Adrenal gland (tissue), 9 donors: ENCODE measurements at regions not wholly inside any gene's neighbourhood (a gene's known extent, or its start where the extent isn't known, plus 50 kb on each side); places are given as distances from the start of the nearest gene placed in this dataset.

ENCODE experiments used
- DNase-seq, 7 donors: peaks; one replicate each; pipeline ENCODE4 v3.0.0-alpha.2; 2019 to 2020
- H3K27ac ChIP-seq, 5 donors: fragments of 200-600 bp; sonication (generic) in 4 of 5; 1 replicate in 3 of 5; 2 replicates in 2 of 5; pipeline versions ENCODE4 v1.5.1 to v1.8.0; 2016 to 2020; ENCODE audit warnings: mild to moderate bottlenecking in 1 of 5
- H3K27me3 ChIP-seq: fragments of 200-600 bp; 2 replicates; pipeline ENCODE4 v1.8.0; 2021
- H3K36me3 ChIP-seq, 2 donors: fragments of 200-600 bp; replicated peaks in 1 of 2; 1 replicate in 1 of 2; 2 replicates in 1 of 2; pipeline versions ENCODE4 v1.5.1 to v1.8.0; 2018 to 2022
- H3K4me1 ChIP-seq, 2 donors: fragments of 200-600 bp; replicated peaks in 1 of 2; 1 replicate in 1 of 2; 2 replicates in 1 of 2; pipeline versions ENCODE4 v1.5.1 to v1.8.0; 2018 to 2021
- H3K4me3 ChIP-seq, 4 donors: fragments of 200-600 bp; sonication (generic) in 3 of 4; one replicate each; pipeline ENCODE4 v1.5.1; 2016 to 2018
- H3K9me3 ChIP-seq, 3 donors: fragments of 200-600 bp; sonication (generic) in 1 of 3; replicated peaks in 1 of 3; 1 replicate in 2 of 3; 2 replicates in 1 of 3; pipeline versions ENCODE4 v1.5.1 to v1.8.0; 2016 to 2021
- POLR2A ChIP-seq, 2 donors: fragments of 450-650 bp; IDR thresholded peaks; one replicate each; pipeline ENCODE4 v1.6.1; 2017; ENCODE audit warnings: antibody characterized with exemption in 2 of 2, mild to moderate bottlenecking in 2 of 2, moderate library complexity in 1 of 2
- WGBS, 4 donors: extraction: QIAGEN DNeasy Blood & Tissue Kit in 2 of 4; methylation state at CpG; one replicate each; pipeline versions ENCODE4 v1.1.5 to v1.1.7; 2013 to 2017; 5-methylcytosine and 5-hydroxymethylcytosine counted together
- intact Hi-C, 2 donors: fragments of 100-400 bp; cut with DNase I; formaldehyde crosslinking; loops; one replicate each; pipeline versions ENCODE4 v1.14.1 to v1.15.0; 2022 to 2023
- TF ChIP-seq, protein P1 (sequence below), 6 experiments: fragments of 450-650 bp in 4 of 6; fragments of 200-600 bp in 2 of 6; sonication (generic) in 1 of 6; IDR thresholded peaks; 1 replicate in 5 of 6; 2 replicates in 1 of 6; pipeline versions ENCODE4 v1.5.1 to v1.8.0; 2016 to 2021; ENCODE audit warnings: antibody characterized with exemption in 6 of 6, mild to moderate bottlenecking in 2 of 6, moderate library complexity in 1 of 6
- donor health status: healthy with polysubstance abuse.
- donor health status: Bipolar disorder and iron deficiency.
- donor health status: DM: yes; HTN: yes; CAD: no.
- donor health status: DM: no; HTN: no; CAD: no.
- donor health status: DM: no; HTN: no; CAD: no.

DNA sequence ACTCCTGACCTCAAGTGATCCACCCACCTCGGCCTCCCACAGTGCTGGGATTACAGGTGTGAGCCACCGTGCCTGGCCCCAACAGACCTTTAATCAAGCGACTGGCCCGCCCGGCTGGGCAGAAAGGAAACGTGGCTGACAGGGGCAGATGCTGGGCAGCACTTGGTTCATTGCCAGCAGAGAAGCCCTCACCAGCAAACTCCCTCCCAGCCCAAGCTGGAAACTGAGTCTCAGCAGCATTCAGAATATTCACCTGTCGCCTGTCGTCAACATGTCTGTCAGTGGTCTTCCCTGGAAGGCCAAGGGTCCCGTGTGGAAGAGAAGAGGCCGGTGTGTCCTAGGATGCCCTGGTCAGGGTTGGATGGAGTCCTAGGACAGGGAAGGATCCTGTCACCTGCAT lies 245.0 kb downstream of the TEX29 start:
- no peak overlapping the region for H3K4me3 ChIP-seq
- H3K27ac ChIP-seq = no peak overlapping the region
- TF ChIP-seq, protein P1, sequence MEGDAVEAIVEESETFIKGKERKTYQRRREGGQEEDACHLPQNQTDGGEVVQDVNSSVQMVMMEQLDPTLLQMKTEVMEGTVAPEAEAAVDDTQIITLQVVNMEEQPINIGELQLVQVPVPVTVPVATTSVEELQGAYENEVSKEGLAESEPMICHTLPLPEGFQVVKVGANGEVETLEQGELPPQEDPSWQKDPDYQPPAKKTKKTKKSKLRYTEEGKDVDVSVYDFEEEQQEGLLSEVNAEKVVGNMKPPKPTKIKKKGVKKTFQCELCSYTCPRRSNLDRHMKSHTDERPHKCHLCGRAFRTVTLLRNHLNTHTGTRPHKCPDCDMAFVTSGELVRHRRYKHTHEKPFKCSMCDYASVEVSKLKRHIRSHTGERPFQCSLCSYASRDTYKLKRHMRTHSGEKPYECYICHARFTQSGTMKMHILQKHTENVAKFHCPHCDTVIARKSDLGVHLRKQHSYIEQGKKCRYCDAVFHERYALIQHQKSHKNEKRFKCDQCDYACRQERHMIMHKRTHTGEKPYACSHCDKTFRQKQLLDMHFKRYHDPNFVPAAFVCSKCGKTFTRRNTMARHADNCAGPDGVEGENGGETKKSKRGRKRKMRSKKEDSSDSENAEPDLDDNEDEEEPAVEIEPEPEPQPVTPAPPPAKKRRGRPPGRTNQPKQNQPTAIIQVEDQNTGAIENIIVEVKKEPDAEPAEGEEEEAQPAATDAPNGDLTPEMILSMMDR (IDR thresholded peaks at IDR 0.05) = no peak
- TF ChIP-seq POLR2A (IDR thresholded peaks at IDR 0.05) = no peak
- H3K36me3 ChIP-seq = no peaks in the 10 kb centered on the region
- intact Hi-C loops = no loop called here
- WGBS, 4 donors = 77 to 88% (median 84%) methylated on average over 9 to 10 of the region's 10 CpGs
- no peak for DNase-seq
- no peaks in the 10 kb centered on the region for H3K4me1 ChIP-seq
- H3K9me3 ChIP-seq = no peaks in the 10 kb centered on the region
- peaks cover 3% of the 10 kb centered on the region for H3K27me3 ChIP-seq

DNA sequence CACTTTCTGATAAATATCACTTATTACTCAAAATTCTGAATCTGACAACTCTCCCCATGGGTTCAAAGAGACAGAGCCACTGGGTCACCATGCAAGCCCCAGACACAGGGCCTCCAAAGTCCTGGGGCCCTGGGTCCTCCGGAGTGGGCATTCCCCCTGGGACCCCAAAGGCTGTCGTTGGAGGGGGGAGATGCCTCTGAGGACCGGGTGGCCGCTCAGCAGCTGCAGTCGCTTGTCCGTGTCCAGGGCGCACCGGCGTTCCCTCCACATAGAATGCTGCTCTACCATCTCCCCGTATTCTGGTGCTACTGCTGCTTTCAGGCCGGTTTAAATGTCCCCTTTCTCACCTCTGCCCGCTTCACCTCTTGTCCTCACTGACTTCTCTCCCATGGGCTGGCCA lies 246.1 kb downstream of the TEX29 start:
- Histone ChIP-seq H3K36me3 (no peaks in the 10 kb centered on the region), H3K4me3 (no peak overlapping the region), H3K27me3 (peaks cover 3% of the 10 kb centered on the region), H3K27ac (no peak overlapping the region), H3K4me1 (no peaks in the 10 kb centered on the region), H3K9me3 (no peaks in the 10 kb centered on the region)
- TF ChIP-seq, protein P1 (IDR thresholded peaks at IDR 0.05) = no peak
- no peak for TF ChIP-seq POLR2A (IDR thresholded peaks at IDR 0.05)
- intact Hi-C loops = no loop called here
- DNase-seq = no peak
- WGBS, 4 donors = 76 to 88% (median 85%) methylated on average over 11 to 12 of the region's 12 CpGs

DNA sequence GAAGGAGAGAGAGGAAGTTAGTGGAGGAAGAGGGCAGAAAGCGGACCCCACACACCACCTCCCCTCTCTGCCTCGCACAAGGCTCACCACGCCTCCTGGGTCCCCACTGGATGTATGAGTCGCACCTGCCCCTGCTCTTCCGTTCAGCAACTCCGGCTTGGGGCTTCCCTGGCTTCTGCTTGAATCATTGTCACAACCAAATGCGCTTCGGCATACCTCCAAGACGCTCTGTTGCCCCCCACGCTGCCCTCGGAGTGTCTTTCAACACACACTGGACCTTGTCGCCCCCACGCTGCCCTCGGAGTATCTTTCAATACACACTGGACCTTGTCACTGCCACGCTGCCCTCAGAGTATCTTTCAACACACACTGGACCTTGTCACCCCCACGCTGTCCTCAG lies 247.2 kb downstream of the TEX29 start:
- TF ChIP-seq POLR2A (IDR thresholded peaks at IDR 0.05) = no peak
- TF ChIP-seq, protein P1 (IDR thresholded peaks at IDR 0.05) = no peak
- Histone ChIP-seq H3K27ac (no peak overlapping the region), H3K9me3 (no peaks in the 10 kb centered on the region), H3K36me3 (no peaks in the 10 kb centered on the region), H3K4me1 (no peaks in the 10 kb centered on the region), H3K4me3 (no peak overlapping the region), H3K27me3 (peaks cover 3% of the 10 kb centered on the region)
- WGBS, 4 donors = 83 to 93% (median 84%) methylated on average over 16 of the region's 16 CpGs
- intact Hi-C loops = no loop called here
- DNase-seq = no peak

DNA sequence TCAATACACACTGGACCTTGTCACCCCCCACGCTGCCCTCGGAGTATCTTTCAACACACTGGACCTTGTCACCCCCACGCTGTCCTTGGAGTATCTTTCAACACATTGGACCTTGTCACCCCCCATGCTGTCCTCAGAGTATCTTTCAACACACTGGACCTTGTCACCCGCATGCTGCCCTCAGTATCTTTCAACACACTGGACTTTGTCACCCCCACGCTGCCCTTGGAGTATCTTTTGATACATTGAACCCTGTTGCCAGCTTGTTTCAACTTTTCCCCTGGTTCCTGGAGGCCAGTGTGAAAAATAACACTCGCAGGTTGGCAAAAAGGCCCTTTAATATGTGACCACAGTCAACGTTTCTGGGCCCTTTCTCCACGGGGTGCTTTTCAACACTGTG lies 247.8 kb downstream of the TEX29 start:
- WGBS, 4 donors = 65 to 79% (median 74%) methylated on average over 8 of the region's 8 CpGs
- no peaks in the 10 kb centered on the region for H3K4me1 ChIP-seq
- H3K36me3 ChIP-seq = no peaks in the 10 kb centered on the region
- no peak for DNase-seq
- TF ChIP-seq, protein P1 (IDR thresholded peaks at IDR 0.05) = no peak
- no peak for TF ChIP-seq POLR2A (IDR thresholded peaks at IDR 0.05)
- H3K9me3 ChIP-seq = no peaks in the 10 kb centered on the region
- H3K27ac ChIP-seq = no peak overlapping the region
- no peak overlapping the region for H3K4me3 ChIP-seq
- intact Hi-C loops = no loop called here
- peaks cover 3% of the 10 kb centered on the region for H3K27me3 ChIP-seq
